GM12878 (cell line): ENCODE measurements at regions not wholly inside any gene's neighbourhood (a gene's known extent, or its start where the extent isn't known, plus 50 kb on each side); places are given as distances from the start of the nearest gene placed in this dataset.

Source experiments
- ATAC-seq: fragments of 200-7000 bp; cut with Tn5 transposase; 3 replicates; pipeline ENCODE4 v1.9.1; 2020; ENCODE audit warnings: mild to moderate bottlenecking, moderate library complexity
- BruUV-seq: library from RNA; stranded (reverse); fragments of 400-500 nt; replicated peaks from 2 replicates; lab custom pipeline; 2021; lab: Mats Ljungman, UMichigan
- CTCF ChIA-PET: fragments of 300-600 bp; sonication (Branson Sonifier 250); formaldehyde crosslinking; extraction: SDS; loops from one replicate; lab custom pipeline; 2021; ENCODE audit warnings: inconsistent platforms; lab: Yijun Ruan, JAX
- POLR2A ChIA-PET: fragments of 350-600 bp; formaldehyde crosslinking; extraction: SDS; loops from one replicate; lab custom pipeline; 2021; ENCODE audit warnings: inconsistent platforms; lab: Charles Lee
- RAD21 ChIA-PET: fragments of 300-600 bp; sonication (Branson Sonifier 250); formaldehyde crosslinking; loops from one replicate; lab custom pipeline; 2023; ENCODE audit warnings: antibody characterized with exemption; ENCODE audit not compliant: unreplicated experiment; lab: Charles Lee
- SMC1A ChIA-PET: fragments of 300-600 bp; sonication (Branson Sonifier 250); formaldehyde crosslinking; loops from one replicate; lab custom pipeline; 2023; ENCODE audit not compliant: unreplicated experiment, uncharacterized antibody; lab: Charles Lee
- DNase-seq: peaks from one replicate; pipeline ENCODE4 v3.0.0-alpha.2; 2011; ENCODE audit warnings: low read depth, low spot score
- FAIRE-seq: peaks from 3 replicates; lab custom pipeline; 2011; peaks lifted over from hg19 to GRCh38; lab: Jason Lieb, UNC
- H2AFZ ChIP-seq: 2 replicates; pipeline ENCODE4 v1.6.0; 2011; ENCODE audit warnings: low read depth, low read length, control low read depth; ENCODE audit not compliant: control insufficient read depth
- H3K27ac ChIP-seq: 2 replicates; pipeline ENCODE4 v1.5.1; 2011; ENCODE audit warnings: control low read depth; ENCODE audit not compliant: control insufficient read depth, insufficient read depth
- H3K27me3 ChIP-seq, 2 experiments: replicated peaks in 1 of 2; 2 replicates each; pipeline versions ENCODE4 v1.6.0 to v1.6.1; 2011; ENCODE audit warnings: low read length in 1 of 2; ENCODE audit not compliant: control insufficient read depth in 2 of 2, insufficient read depth in 2 of 2
- H3K36me3 ChIP-seq, 2 experiments: 2 replicates each; pipeline ENCODE4 v1.5.1; 2011; ENCODE audit warnings: low read length in 1 of 2; ENCODE audit not compliant: control insufficient read depth in 2 of 2, insufficient read depth in 2 of 2
- H3K4me1 ChIP-seq: 2 replicates; pipeline ENCODE4 v1.6.1; 2011; ENCODE audit warnings: mild to moderate bottlenecking, low read length, moderate library complexity, mixed read lengths; ENCODE audit not compliant: control insufficient read depth, insufficient read depth
- H3K4me2 ChIP-seq: 2 replicates; pipeline ENCODE4 v1.6.0; 2011; ENCODE audit warnings: control low read depth; ENCODE audit not compliant: control insufficient read depth, insufficient read depth
- H3K4me3 ChIP-seq: fragments of 200-600 bp; sonication (generic); 2 replicates; pipeline ENCODE4 v1.5.1; 2016
- H3K79me2 ChIP-seq: 2 replicates; pipeline ENCODE4 v1.6.0; 2011; ENCODE audit warnings: low read length; ENCODE audit not compliant: control insufficient read depth, insufficient read depth
- H3K9ac ChIP-seq: 2 replicates; pipeline ENCODE4 v1.8.0; 2011; ENCODE audit warnings: low read length, control low read depth, mixed read lengths; ENCODE audit not compliant: control insufficient read depth, insufficient read depth
- H3K9me3 ChIP-seq: replicated peaks from 3 replicates; pipeline ENCODE4 v1.5.1; 2011; ENCODE audit warnings: mild to moderate bottlenecking, low read length; ENCODE audit not compliant: control insufficient read depth, insufficient read depth
- H4K20me1 ChIP-seq: 2 replicates; pipeline ENCODE4 v1.6.0; 2011; ENCODE audit not compliant: control insufficient read depth, insufficient read depth
- BHLHE40 ChIP-seq, 2 experiments: fragments of 450-650 bp in 1 of 2; IDR thresholded peaks; 2 replicates each; pipeline ENCODE4 v1.6.1; 2011 to 2017; ENCODE audit warnings: low read depth in 2 of 2, borderline replicate concordance in 1 of 2, improper control_type of control experiment in 1 of 2, low read length in 1 of 2, mild to moderate bottlenecking in 1 of 2
- CBX3 ChIP-seq: fragments of 200-600 bp; sonication (generic); IDR thresholded peaks from 2 replicates; pipeline ENCODE4 v1.6.1; 2016; ENCODE audit warnings: low read depth, borderline replicate concordance
- EZH2 ChIP-seq: IDR thresholded peaks from 2 replicates; pipeline ENCODE4 v1.6.1; 2012; ENCODE audit warnings: low read depth, mild to moderate bottlenecking, control low read depth, inconsistent platforms, low read length, borderline replicate concordance; ENCODE audit not compliant: control insufficient read depth
- HCFC1 ChIP-seq: fragments of 150-350 bp; IDR thresholded peaks from 2 replicates; pipeline ENCODE4 v1.6.1; 2014; ENCODE audit warnings: low read length
- MTA2 ChIP-seq: fragments of 450-650 bp; IDR thresholded peaks from 2 replicates; pipeline ENCODE4 v1.6.1; 2016; ENCODE audit warnings: low read depth, mild to moderate bottlenecking, moderate library complexity
- NRF1 ChIP-seq: conservative IDR thresholded peaks from 2 replicates; pipeline ENCODE4 v1.6.1; 2011; ENCODE audit warnings: mild to moderate bottlenecking, low read depth, low read length, improper control_type of control experiment
- POLR2A ChIP-seq: IDR thresholded peaks from 2 replicates; pipeline ENCODE4 v1.6.1; 2011; ENCODE audit warnings: low read depth, mild to moderate bottlenecking, low read length
- STAT3 ChIP-seq: IDR thresholded peaks from 2 replicates; pipeline ENCODE4 v1.6.1; 2011; ENCODE audit warnings: low read depth, low read length, improper control_type of control experiment
- SUPT20H ChIP-seq: IDR thresholded peaks from 2 replicates; pipeline ENCODE4 v1.6.1; 2011; ENCODE audit warnings: low read depth, mild to moderate bottlenecking, low read length, moderate library complexity, borderline replicate concordance; ENCODE audit not compliant: control insufficient read depth
- TAF1 ChIP-seq: IDR thresholded peaks from 2 replicates; pipeline ENCODE4 v1.6.1; 2011; ENCODE audit warnings: mild to moderate bottlenecking, low read depth, low read length, borderline replicate concordance
- WRNIP1 ChIP-seq: IDR thresholded peaks from 2 replicates; pipeline ENCODE4 v1.6.1; 2011; ENCODE audit warnings: low read depth, low read length, improper control_type of control experiment, borderline replicate concordance
- ZSCAN29 ChIP-seq: fragments of 450-650 bp; IDR thresholded peaks from 2 replicates; pipeline ENCODE4 v1.6.1; 2017; ENCODE audit warnings: mild to moderate bottlenecking, moderate library complexity
- whole genome bisulfite sequencing: methylation state at CpG from one replicate; pipeline ENCODE4 v1.1.6; 2016; ENCODE audit warnings: low lambda C conversion rate; ENCODE audit not compliant: insufficient replicate concordance, insufficient coverage; ENCODE audit errors: missing lambda C conversion rate; 5-methylcytosine and 5-hydroxymethylcytosine counted together
- in situ Hi-C: fragments of 300-500 bp; cut with MboI; formaldehyde crosslinking; loops from 9 replicates; pipeline ENCODE4 v1.14.3; 2018; ENCODE audit warnings: mixed read lengths
- intact Hi-C: fragments of 100-400 bp; cut with micrococcal nuclease; formaldehyde crosslinking; loops from one replicate; pipeline ENCODE4 v1.14.2; 2022; ENCODE audit not compliant: unreplicated experiment
- TF ChIP-seq, protein P1 (sequence below): fragments of 450-650 bp; IDR thresholded peaks from 2 replicates; pipeline ENCODE4 v1.6.1; 2017; ENCODE audit warnings: mild to moderate bottlenecking, low read depth, inconsistent platforms; ENCODE audit not compliant: poor library complexity, severe bottlenecking

- TF ChIP-seq, protein P1, sequence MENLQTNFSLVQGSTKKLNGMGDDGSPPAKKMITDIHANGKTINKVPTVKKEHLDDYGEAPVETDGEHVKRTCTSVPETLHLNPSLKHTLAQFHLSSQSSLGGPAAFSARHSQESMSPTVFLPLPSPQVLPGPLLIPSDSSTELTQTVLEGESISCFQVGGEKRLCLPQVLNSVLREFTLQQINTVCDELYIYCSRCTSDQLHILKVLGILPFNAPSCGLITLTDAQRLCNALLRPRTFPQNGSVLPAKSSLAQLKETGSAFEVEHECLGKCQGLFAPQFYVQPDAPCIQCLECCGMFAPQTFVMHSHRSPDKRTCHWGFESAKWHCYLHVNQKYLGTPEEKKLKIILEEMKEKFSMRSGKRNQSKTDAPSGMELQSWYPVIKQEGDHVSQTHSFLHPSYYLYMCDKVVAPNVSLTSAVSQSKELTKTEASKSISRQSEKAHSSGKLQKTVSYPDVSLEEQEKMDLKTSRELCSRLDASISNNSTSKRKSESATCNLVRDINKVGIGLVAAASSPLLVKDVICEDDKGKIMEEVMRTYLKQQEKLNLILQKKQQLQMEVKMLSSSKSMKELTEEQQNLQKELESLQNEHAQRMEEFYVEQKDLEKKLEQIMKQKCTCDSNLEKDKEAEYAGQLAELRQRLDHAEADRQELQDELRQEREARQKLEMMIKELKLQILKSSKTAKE = no peak
- TF ChIP-seq WRNIP1 (no peak), CBX3 (no peak), STAT3 (no peak), BHLHE40 (IDR thresholded peaks at IDR 0.05; ENCODE audit: borderline replicate concordance in 1 of 2, low read depth in 2 of 2, low read length in 1 of 2) (no peak), NRF1 (no peak), SUPT20H (no peak), ZSCAN29 (no peak)
Observed at GRCh38 chr13:99061411-99061810, 83.5 kb upstream of the DOCK9 start (continued).

GRCh38 chr13:99062593-99062992 is 84.7 kb upstream of the DOCK9 start:
- H3K9ac ChIP-seq = no peak overlapping the region
- no peak for DNase-seq
- TF ChIP-seq TAF1 (no peak), HCFC1 (no peak), BHLHE40 (IDR thresholded peaks at IDR 0.05; ENCODE audit: borderline replicate concordance in 1 of 2, low read depth in 2 of 2, low read length in 1 of 2) (no peak), EZH2 (no peak), POLR2A (no peak), MTA2 (no peak)
- TF ChIP-seq, all 136 proteins: peak for 0
- H2AFZ ChIP-seq = no peak overlapping the region
- H3K4me2 ChIP-seq = no peak overlapping the region
- ChIA-PET CTCF (no interaction called here), SMC1A (no interaction called here), RAD21 (no interaction called here), POLR2A (no interaction called here)
- ATAC-seq = no peak
- H3K4me3 ChIP-seq = no peak overlapping the region
- H4K20me1 ChIP-seq = no peaks in the 10 kb centered on the region
- FAIRE-seq = no peak
- H3K36me3 ChIP-seq = no peaks in the 10 kb centered on the region
- in situ Hi-C loops = no loop called here
- H3K79me2 ChIP-seq = no peaks in the 10 kb centered on the region
- intact Hi-C loops = no loop called here
- no TSS peak for BruUV-seq
- H3K4me1 ChIP-seq = no peaks in the 10 kb centered on the region
- H3K9me3 ChIP-seq = no peaks in the 10 kb centered on the region; the same call in 2 of the 3 replicates
- no peak overlapping the region for H3K27ac ChIP-seq
- H3K27me3 ChIP-seq = no peaks in the 10 kb centered on the region
- 83% methylated on average over 10 of the region's 10 CpGs for WGBS
